SU-DHL-6 (cell line): ENCODE measurements at regions not wholly inside any gene's neighbourhood (a gene's known extent, or its start where the extent isn't known, plus 50 kb on each side); places are given as distances from the start of the nearest gene placed in this dataset.

Source experiments
- H2AFZ ChIP-seq: fragments of 200-600 bp; sonication (generic); 2 replicates; pipeline ENCODE4 v1.6.1; 2014; ENCODE audit warnings: low read depth, mild to moderate bottlenecking, moderate library complexity, mixed read lengths, antibody characterized with exemption, low read length; ENCODE audit not compliant: severe bottlenecking
- H3F3A ChIP-seq: fragments of 200-600 bp; shearing (Covaris generic); 2 replicates; pipeline ENCODE4 v1.6.0; 2016; ENCODE audit warnings: antibody characterized with exemption, mild to moderate bottlenecking; ENCODE audit not compliant: insufficient read depth
- H3K27ac ChIP-seq: fragments of 200-600 bp; sonication (generic); 2 replicates; pipeline ENCODE4 v1.5.1; 2016; ENCODE audit warnings: low read depth, mild to moderate bottlenecking, low read length, moderate library complexity, mixed read lengths
- H3K27me3 ChIP-seq: fragments of 200-600 bp; sonication (generic), shearing (Covaris generic); 2 replicates; pipeline ENCODE4 v1.6.0; 2014; ENCODE audit warnings: mild to moderate bottlenecking, low read length
- H3K36me3 ChIP-seq: fragments of 200-600 bp; sonication (generic); 2 replicates; pipeline ENCODE4 v1.6.1; 2014; ENCODE audit warnings: mild to moderate bottlenecking, low read length, mixed read lengths
- H3K4me2 ChIP-seq: fragments of 300-600, 200-600 bp; shearing (Covaris generic), sonication (generic); 2 replicates; pipeline ENCODE4 v1.6.0; 2014; ENCODE audit warnings: low read length, low read depth, mild to moderate bottlenecking; ENCODE audit not compliant: poor library complexity, severe bottlenecking
- H3K4me3 ChIP-seq: fragments of 200-600 bp; sonication (generic); 2 replicates; pipeline ENCODE4 v1.5.1; 2014; ENCODE audit warnings: antibody characterized with exemption, low read length, mild to moderate bottlenecking, mixed read lengths; ENCODE audit not compliant: insufficient read depth, poor library complexity, severe bottlenecking
- H3K79me2 ChIP-seq: fragments of 200-600 bp; sonication (generic); 2 replicates; pipeline ENCODE4 v1.6.1; 2014; ENCODE audit warnings: mild to moderate bottlenecking, low read length, moderate library complexity; ENCODE audit not compliant: insufficient read depth
- H3K9ac ChIP-seq: fragments of 200-600 bp; sonication (generic); 2 replicates; pipeline ENCODE4 v1.7.0; 2014; ENCODE audit warnings: mild to moderate bottlenecking, low read length
- H3K9me2 ChIP-seq: fragments of 200-600 bp; sonication (generic); replicated peaks from 2 replicates; pipeline ENCODE4 v1.6.1; 2014; ENCODE audit warnings: low read length; ENCODE audit not compliant: insufficient read depth
- H3K9me3 ChIP-seq: fragments of 200-600 bp; sonication (generic); 2 replicates; pipeline ENCODE4 v1.6.1; 2014; ENCODE audit warnings: low read length, mixed read lengths; ENCODE audit not compliant: insufficient read depth
- H4K20me1 ChIP-seq: fragments of 200-600 bp; sonication (generic); 2 replicates; pipeline ENCODE4 v1.6.1; 2014; ENCODE audit warnings: low read depth, mild to moderate bottlenecking, antibody characterized with exemption, low read length, moderate library complexity, mixed read lengths
- EZH2phosphoT487 ChIP-seq: fragments of 200-600 bp; sonication (generic), shearing (Covaris generic); conservative IDR thresholded peaks from 2 replicates; pipeline ENCODE4 v1.6.1; 2018; ENCODE audit warnings: mild to moderate bottlenecking, antibody characterized with exemption, low read length, moderate library complexity, mixed read lengths
- TF ChIP-seq, protein P1 (sequence below): fragments of 200-600 bp; sonication (generic); IDR thresholded peaks from one replicate; pipeline ENCODE4 v1.5.1; 2017; ENCODE audit warnings: antibody characterized with exemption, mild to moderate bottlenecking, low read length, moderate library complexity; ENCODE audit not compliant: insufficient read depth, poor library complexity, severe bottlenecking

GRCh38 chr3:164196477-164196876 is 881.8 kb downstream of the SI start:
- H3K36me3 ChIP-seq = no peaks in the 10 kb centered on the region
- no peaks in the 10 kb centered on the region for H4K20me1 ChIP-seq
- no peaks in the 10 kb centered on the region for H3K79me2 ChIP-seq
- H3K9me3 ChIP-seq = no peaks in the 10 kb centered on the region
- H3K4me3 ChIP-seq = no peak overlapping the region
- H3K9ac ChIP-seq = no peak overlapping the region
- no peaks in the 10 kb centered on the region for H3K27me3 ChIP-seq
- H2AFZ ChIP-seq = no peak overlapping the region
- H3F3A ChIP-seq = no peaks in the 10 kb centered on the region
- H3K27ac ChIP-seq = no peak overlapping the region
- H3K4me2 ChIP-seq = no peak overlapping the region
- no peaks in the 10 kb centered on the region for H3K9me2 ChIP-seq
- no peak for TF ChIP-seq EZH2phosphoT487
- TF ChIP-seq, protein P1, sequence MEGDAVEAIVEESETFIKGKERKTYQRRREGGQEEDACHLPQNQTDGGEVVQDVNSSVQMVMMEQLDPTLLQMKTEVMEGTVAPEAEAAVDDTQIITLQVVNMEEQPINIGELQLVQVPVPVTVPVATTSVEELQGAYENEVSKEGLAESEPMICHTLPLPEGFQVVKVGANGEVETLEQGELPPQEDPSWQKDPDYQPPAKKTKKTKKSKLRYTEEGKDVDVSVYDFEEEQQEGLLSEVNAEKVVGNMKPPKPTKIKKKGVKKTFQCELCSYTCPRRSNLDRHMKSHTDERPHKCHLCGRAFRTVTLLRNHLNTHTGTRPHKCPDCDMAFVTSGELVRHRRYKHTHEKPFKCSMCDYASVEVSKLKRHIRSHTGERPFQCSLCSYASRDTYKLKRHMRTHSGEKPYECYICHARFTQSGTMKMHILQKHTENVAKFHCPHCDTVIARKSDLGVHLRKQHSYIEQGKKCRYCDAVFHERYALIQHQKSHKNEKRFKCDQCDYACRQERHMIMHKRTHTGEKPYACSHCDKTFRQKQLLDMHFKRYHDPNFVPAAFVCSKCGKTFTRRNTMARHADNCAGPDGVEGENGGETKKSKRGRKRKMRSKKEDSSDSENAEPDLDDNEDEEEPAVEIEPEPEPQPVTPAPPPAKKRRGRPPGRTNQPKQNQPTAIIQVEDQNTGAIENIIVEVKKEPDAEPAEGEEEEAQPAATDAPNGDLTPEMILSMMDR = no peak

DNA sequence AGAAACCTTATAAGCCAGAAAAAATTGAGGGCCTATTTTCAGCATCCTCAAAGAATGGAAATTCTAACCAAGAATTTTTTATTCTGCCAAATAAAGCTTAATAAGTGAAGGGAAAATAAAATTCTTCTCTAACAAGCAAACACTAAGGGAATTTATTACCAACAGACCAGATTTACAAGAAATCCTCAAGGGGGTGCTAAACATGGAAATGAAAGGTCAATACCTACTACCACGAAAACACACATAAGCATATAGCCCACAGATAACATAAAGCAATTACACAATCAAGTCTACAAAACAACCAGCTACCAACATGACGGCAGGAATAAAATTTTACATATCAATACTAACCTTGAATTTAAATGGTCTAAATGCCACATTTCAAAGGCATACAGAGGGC is 883.5 kb downstream of the SI start:
- no peak for TF ChIP-seq EZH2phosphoT487
- TF ChIP-seq, protein P1 = no peak
- H3K9ac ChIP-seq = no peak overlapping the region
- no peaks in the 10 kb centered on the region for H3K27me3 ChIP-seq
- H3K27ac ChIP-seq = no peak overlapping the region
- no peaks in the 10 kb centered on the region for H4K20me1 ChIP-seq
- H3K36me3 ChIP-seq = no peaks in the 10 kb centered on the region
- H2AFZ ChIP-seq = no peak overlapping the region
- H3K4me3 ChIP-seq = no peak overlapping the region
- H3K9me3 ChIP-seq = no peaks in the 10 kb centered on the region
- no peaks in the 10 kb centered on the region for H3K9me2 ChIP-seq
- H3K79me2 ChIP-seq = no peaks in the 10 kb centered on the region
- H3K4me2 ChIP-seq = no peak overlapping the region
- no peaks in the 10 kb centered on the region for H3F3A ChIP-seq

- no peak for TF ChIP-seq EZH2phosphoT487
- TF ChIP-seq, protein P1 = no peak
- Histone ChIP-seq H3K9me3 (no peaks in the 10 kb centered on the region), H3K4me3 (no peak overlapping the region), H3F3A (no peaks in the 10 kb centered on the region), H3K79me2 (no peaks in the 10 kb centered on the region), H3K27me3 (no peaks in the 10 kb centered on the region), H3K9ac (no peak overlapping the region), H2AFZ (peak overlapping the region; percentile 29), H3K27ac (no peak overlapping the region), H4K20me1 (no peaks in the 10 kb centered on the region), H3K9me2 (no peaks in the 10 kb centered on the region), H3K4me2 (no peak overlapping the region), H3K36me3 (no peaks in the 10 kb centered on the region)
These were observed 885.3 kb downstream of the SI start for GRCh38 chr3:164192974-164193373.
